ENCODE measurements at regions not wholly inside any gene's neighbourhood (a gene's known extent, or its start where the extent isn't known, plus 50 kb on each side); places are given as distances from the start of the nearest gene placed in this dataset.
"Not testable (repeated sequence)": the region's sequence is repeated elsewhere in the genome, so short reads cannot be mapped to it uniquely, and the experiment has no call there.

GRCh38 chr4:158418679-158419078 lies 103.0 kb upstream of the RXFP1 start:
- TF ChIP-seq CTCF, MAX (IDR thresholded peaks at IDR 0.05; ENCODE audit: low read depth, low read length): not testable (repeated sequence)
